ENCODE measurements at regions not wholly inside any gene's neighbourhood (a gene's known extent, or its start where the extent isn't known, plus 50 kb on each side); places are given as distances from the start of the nearest gene placed in this dataset.
A peak's percentile ranks its signal among the peaks of the same experiment; 100 is the strongest.

- Histone ChIP-seq H3K4me3 (no peak overlapping the region), H3K36me3 (no peaks in the 10 kb centered on the region), H3K27me3 (no peaks in the 10 kb centered on the region), H3K9me3 (no peaks in the 10 kb centered on the region), H3K4me1 (no peaks in the 10 kb centered on the region), H3K27ac (no peak overlapping the region)
- DNase-seq (no peak), FAIRE-seq (no peak), ATAC-seq (no peak)
- 65 to 69% methylated on average over 2 of the region's 2 CpGs for WGBS, 2 donors
- intact Hi-C loops (cut with DNase I): no loop called here
- no peak for TF ChIP-seq CTCF (IDR thresholded peaks at IDR 0.05)
Measured at GRCh38 chr2:149827585-149828126, 240.1 kb upstream of the MMADHC start.

- ATAC-seq: no peak
- whole genome bisulfite sequencing, 2 donors: 79 to 91% methylated on average over 1 of the region's 1 CpG
- Histone ChIP-seq H3K9me3 (no peaks in the 10 kb centered on the region), H3K36me3 (no peaks in the 10 kb centered on the region), H3K4me3 (no peak overlapping the region), H3K27ac (no peak overlapping the region), H3K27me3 (no peaks in the 10 kb centered on the region), H3K4me1 (no peaks in the 10 kb centered on the region)
- TF ChIP-seq CTCF (IDR thresholded peaks at IDR 0.05): no peak
- no peak for DNase-seq
- intact Hi-C loops (cut with DNase I): no loop called here
- FAIRE-seq: no peak
Measured at GRCh38 chr2:149826471-149827125, 239.0 kb upstream of the MMADHC start.

GRCh38 chr2:149825473-149825872, 237.9 kb upstream of the MMADHC start:
- no peak for FAIRE-seq

GRCh38 chr2:149824136-149824535, 236.6 kb upstream of the MMADHC start:
- no peak for TF ChIP-seq CTCF (IDR thresholded peaks at IDR 0.05)
- ATAC-seq (no peak), DNase-seq (no peak), FAIRE-seq (no peak)
- H3K4me3 ChIP-seq: no peak overlapping the region
- no peaks in the 10 kb centered on the region for H3K9me3 ChIP-seq
- no peaks in the 10 kb centered on the region for H3K36me3 ChIP-seq
- H3K4me1 ChIP-seq: no peaks in the 10 kb centered on the region
- H3K27me3 ChIP-seq: no peaks in the 10 kb centered on the region
- no peak overlapping the region for H3K27ac ChIP-seq
- intact Hi-C loops (cut with DNase I): no loop called here

More at GRCh38 chr2:149825473-149825872, 237.9 kb upstream of the MMADHC start:
- H3K9me3 ChIP-seq: no peaks in the 10 kb centered on the region
- H3K4me1 ChIP-seq: no peaks in the 10 kb centered on the region
- no peak overlapping the region for H3K4me3 ChIP-seq
- intact Hi-C loops (cut with DNase I): no loop called here
- no peak for ATAC-seq
- no peak for DNase-seq
- no peaks in the 10 kb centered on the region for H3K27me3 ChIP-seq
- no peaks in the 10 kb centered on the region for H3K36me3 ChIP-seq
- H3K27ac ChIP-seq: no peak overlapping the region
- no peak for TF ChIP-seq CTCF (IDR thresholded peaks at IDR 0.05)
- 57% methylated on average over 4 of the region's 4 CpGs for WGBS, 2 donors

GRCh38 chr2:149819356-149819957, 231.9 kb upstream of the MMADHC start:
- intact Hi-C loops (cut with DNase I): no loop called here
- ATAC-seq (peak in 2 of 4 donors; percentile 21), DNase-seq (no peak), FAIRE-seq (no peak)
- no peak overlapping the region for H3K27ac ChIP-seq
- H3K4me1 ChIP-seq: peaks cover 0 to 2% (median 0%) of the 10 kb centered on the region in 3 donors
- no peaks in the 10 kb centered on the region for H3K9me3 ChIP-seq
- WGBS, 2 donors: 52 to 53% methylated on average over 3 of the region's 3 CpGs
- no peaks in the 10 kb centered on the region for H3K36me3 ChIP-seq
- TF ChIP-seq CTCF (IDR thresholded peaks at IDR 0.05): no peak
- H3K4me3 ChIP-seq: no peak overlapping the region
- H3K27me3 ChIP-seq: no peaks in the 10 kb centered on the region
